ENCODE measurements at regions not wholly inside any gene's neighbourhood (a gene's known extent, or its start where the extent isn't known, plus 50 kb on each side); places are given as distances from the start of the nearest gene placed in this dataset.

GRCh38 chr14:98835051-98835824, 436.8 kb downstream of the BCL11B start:
- DNase-seq (ENCODE audit: low spot score): no peak

GRCh38 chr14:98835825-98836100, 436.2 kb downstream of the BCL11B start:
- no peak for DNase-seq (ENCODE audit: low spot score)

GRCh38 chr14:98840091-98840490, 431.9 kb downstream of the BCL11B start:
- DNase-seq (ENCODE audit: low spot score): no peak

GRCh38 chr14:98840511-98840910, 431.5 kb downstream of the BCL11B start:
- no peak for DNase-seq (ENCODE audit: low spot score)

- no peak for DNase-seq (ENCODE audit: low spot score)
Observed at GRCh38 chr14:98844456-98844855, 427.5 kb downstream of the BCL11B start.

GRCh38 chr14:98847521-98848468, 424.2 kb downstream of the BCL11B start:
- no peak for DNase-seq (ENCODE audit: low spot score)

- no peak for DNase-seq (ENCODE audit: low spot score)
Observed at GRCh38 chr14:98853063-98853729, 418.8 kb downstream of the BCL11B start.

GRCh38 chr14:98855926-98856715, 415.9 kb downstream of the BCL11B start:
- DNase-seq (ENCODE audit: low spot score): no peak

GRCh38 chr14:98858158-98858557, 413.8 kb downstream of the BCL11B start:
- DNase-seq (ENCODE audit: low spot score): no peak

GRCh38 chr14:98858561-98858960, 413.4 kb downstream of the BCL11B start:
- DNase-seq (ENCODE audit: low spot score): no peak

GRCh38 chr14:98859301-98859700, 412.7 kb downstream of the BCL11B start:
- no peak for DNase-seq (ENCODE audit: low spot score)

- DNase-seq (ENCODE audit: low spot score): no peak
Observed at GRCh38 chr14:98864211-98864610, 407.8 kb downstream of the BCL11B start.

- no peak for DNase-seq (ENCODE audit: low spot score)
Observed at GRCh38 chr14:98867146-98867545, 404.9 kb downstream of the BCL11B start.

GRCh38 chr14:98867726-98868125, 404.3 kb downstream of the BCL11B start:
- no peak for DNase-seq (ENCODE audit: low spot score)

- DNase-seq (ENCODE audit: low spot score): no peak
Observed at GRCh38 chr14:98868866-98869265, 403.1 kb downstream of the BCL11B start.

GRCh38 chr14:98871796-98872195, 400.2 kb downstream of the BCL11B start:
- no peak for DNase-seq (ENCODE audit: low spot score)

- no peak for DNase-seq (ENCODE audit: low spot score)
Observed at GRCh38 chr14:98877065-98877464, 394.9 kb downstream of the BCL11B start.

- DNase-seq (ENCODE audit: low spot score): no peak
Observed at GRCh38 chr14:98878282-98878681, 393.7 kb downstream of the BCL11B start.

- no peak for DNase-seq (ENCODE audit: low spot score)
Observed at GRCh38 chr14:98886982-98887381, 385.0 kb downstream of the BCL11B start.

- no peak for DNase-seq (ENCODE audit: low spot score)
Observed at GRCh38 chr14:98888281-98888680, 383.7 kb downstream of the BCL11B start.

- DNase-seq (ENCODE audit: low spot score): no peak
Observed at GRCh38 chr14:98888927-98889835, 382.8 kb downstream of the BCL11B start.
